NB4 (cell line): ENCODE measurements at regions not wholly inside any gene's neighbourhood (a gene's known extent, or its start where the extent isn't known, plus 50 kb on each side); places are given as distances from the start of the nearest gene placed in this dataset.

ENCODE experiments used
- MYC ChIP-seq: IDR thresholded peaks from 2 replicates; pipeline ENCODE4 v1.6.1; 2011; ENCODE audit warnings: low read depth, low read length
- POLR2A ChIP-seq: IDR thresholded peaks from 2 replicates; pipeline ENCODE4 v1.6.1; 2011; ENCODE audit warnings: mild to moderate bottlenecking; ENCODE audit not compliant: insufficient read length; ENCODE audit errors: extremely low read depth
- TF ChIP-seq, protein P1 (sequence below): IDR thresholded peaks from one replicate; pipeline ENCODE4 v1.5.1; 2012; ENCODE audit warnings: low read depth, low read length

DNA sequence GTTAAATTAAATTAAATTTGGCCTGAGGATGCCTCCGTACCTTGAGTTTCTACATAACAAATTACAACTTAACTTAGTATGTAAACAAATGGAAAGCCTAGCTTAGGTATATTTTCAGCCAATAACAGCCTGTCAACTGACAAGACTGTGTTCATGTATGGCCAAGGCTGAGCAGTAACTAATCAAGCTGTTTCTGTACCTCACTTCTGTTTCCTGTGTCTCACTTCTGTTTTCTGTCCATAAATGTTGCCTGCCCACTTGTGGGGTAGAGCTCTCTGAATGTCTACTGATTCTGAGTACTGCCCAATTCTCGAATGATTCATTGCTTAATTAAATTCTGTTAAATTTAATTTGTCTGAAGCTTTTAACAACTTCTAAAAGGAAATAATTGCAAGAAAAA lies 445.2 kb downstream of the PCDH11X start:
- TF ChIP-seq, protein P1, sequence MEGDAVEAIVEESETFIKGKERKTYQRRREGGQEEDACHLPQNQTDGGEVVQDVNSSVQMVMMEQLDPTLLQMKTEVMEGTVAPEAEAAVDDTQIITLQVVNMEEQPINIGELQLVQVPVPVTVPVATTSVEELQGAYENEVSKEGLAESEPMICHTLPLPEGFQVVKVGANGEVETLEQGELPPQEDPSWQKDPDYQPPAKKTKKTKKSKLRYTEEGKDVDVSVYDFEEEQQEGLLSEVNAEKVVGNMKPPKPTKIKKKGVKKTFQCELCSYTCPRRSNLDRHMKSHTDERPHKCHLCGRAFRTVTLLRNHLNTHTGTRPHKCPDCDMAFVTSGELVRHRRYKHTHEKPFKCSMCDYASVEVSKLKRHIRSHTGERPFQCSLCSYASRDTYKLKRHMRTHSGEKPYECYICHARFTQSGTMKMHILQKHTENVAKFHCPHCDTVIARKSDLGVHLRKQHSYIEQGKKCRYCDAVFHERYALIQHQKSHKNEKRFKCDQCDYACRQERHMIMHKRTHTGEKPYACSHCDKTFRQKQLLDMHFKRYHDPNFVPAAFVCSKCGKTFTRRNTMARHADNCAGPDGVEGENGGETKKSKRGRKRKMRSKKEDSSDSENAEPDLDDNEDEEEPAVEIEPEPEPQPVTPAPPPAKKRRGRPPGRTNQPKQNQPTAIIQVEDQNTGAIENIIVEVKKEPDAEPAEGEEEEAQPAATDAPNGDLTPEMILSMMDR: no peak
- TF ChIP-seq POLR2A (no peak), MYC (no peak)
